Effector memory CD8-positive, alpha-beta T cell (primary cell): ENCODE measurements at regions not wholly inside any gene's neighbourhood (a gene's known extent, or its start where the extent isn't known, plus 50 kb on each side); places are given as distances from the start of the nearest gene placed in this dataset.

ENCODE experiments used
- ATAC-seq: fragments of 150-1000 bp; cut with Tn5 transposase; replicated peaks from 2 replicates; pipeline ENCODE4 v1.10.0; 2021; ENCODE audit warnings: mild to moderate bottlenecking, moderate library complexity
- DNase-seq, 3 experiments: peaks; one replicate each; pipeline ENCODE4 v3.0.0; 2021
- H3K27ac Mint-ChIP-seq, 2 donors: one replicate each; pipeline ENCODE4 v1.8.0; 2022; ENCODE audit warnings: mild to moderate bottlenecking in 2 of 2, mixed read lengths in 2 of 2, moderate library complexity in 2 of 2
- H3K27me3 Mint-ChIP-seq, 2 donors: one replicate each; pipeline ENCODE4 v1.8.0; 2022; ENCODE audit warnings: mixed read lengths in 2 of 2
- H3K36me3 Mint-ChIP-seq: one replicate; pipeline ENCODE4 v1.8.0; 2022; ENCODE audit warnings: mild to moderate bottlenecking, moderate library complexity, mixed read lengths; ENCODE audit not compliant: insufficient read depth
- H3K4me1 Mint-ChIP-seq, 2 donors: one replicate each; pipeline ENCODE4 v1.8.0; 2022; ENCODE audit warnings: low read depth in 2 of 2, mixed read lengths in 2 of 2
- H3K4me3 Mint-ChIP-seq, 2 donors: one replicate each; pipeline ENCODE4 v1.8.0; 2022; ENCODE audit warnings: mild to moderate bottlenecking in 2 of 2, mixed read lengths in 2 of 2, moderate library complexity in 2 of 2
- H3K9me3 Mint-ChIP-seq, 2 donors: one replicate each; pipeline ENCODE4 v1.8.0; 2022; ENCODE audit warnings: mixed read lengths in 2 of 2

DNA sequence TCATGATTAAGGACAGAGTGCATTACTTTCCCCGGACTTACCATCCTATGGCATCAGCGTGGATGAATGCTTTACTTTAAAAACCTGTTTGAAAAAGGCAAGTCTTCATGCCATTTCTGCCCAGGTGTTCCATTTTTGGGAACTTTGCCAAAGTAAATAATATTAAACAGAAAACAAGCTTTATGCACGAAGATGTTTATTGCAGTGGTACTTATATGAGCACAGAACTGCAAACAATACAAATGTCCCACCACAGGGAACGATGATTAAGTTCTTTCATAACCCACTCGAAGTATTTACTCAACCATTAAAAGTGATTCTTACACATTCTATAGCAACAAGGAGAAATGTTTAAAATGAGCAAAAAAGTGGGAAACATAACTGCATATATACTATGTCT lies 109.7 kb upstream of the GDF10 start:
- H3K4me1 Mint-ChIP-seq, result no peaks in the 10 kb centered on the region
- DNase-seq (no peak), ATAC-seq (no peak)
- H3K4me3 Mint-ChIP-seq, result no peak overlapping the region
- H3K27me3 Mint-ChIP-seq, result no peaks in the 10 kb centered on the region
- no peaks in the 10 kb centered on the region for H3K36me3 Mint-ChIP-seq
- H3K9me3 Mint-ChIP-seq, result no peaks in the 10 kb centered on the region
- H3K27ac Mint-ChIP-seq, result no peak overlapping the region

DNA sequence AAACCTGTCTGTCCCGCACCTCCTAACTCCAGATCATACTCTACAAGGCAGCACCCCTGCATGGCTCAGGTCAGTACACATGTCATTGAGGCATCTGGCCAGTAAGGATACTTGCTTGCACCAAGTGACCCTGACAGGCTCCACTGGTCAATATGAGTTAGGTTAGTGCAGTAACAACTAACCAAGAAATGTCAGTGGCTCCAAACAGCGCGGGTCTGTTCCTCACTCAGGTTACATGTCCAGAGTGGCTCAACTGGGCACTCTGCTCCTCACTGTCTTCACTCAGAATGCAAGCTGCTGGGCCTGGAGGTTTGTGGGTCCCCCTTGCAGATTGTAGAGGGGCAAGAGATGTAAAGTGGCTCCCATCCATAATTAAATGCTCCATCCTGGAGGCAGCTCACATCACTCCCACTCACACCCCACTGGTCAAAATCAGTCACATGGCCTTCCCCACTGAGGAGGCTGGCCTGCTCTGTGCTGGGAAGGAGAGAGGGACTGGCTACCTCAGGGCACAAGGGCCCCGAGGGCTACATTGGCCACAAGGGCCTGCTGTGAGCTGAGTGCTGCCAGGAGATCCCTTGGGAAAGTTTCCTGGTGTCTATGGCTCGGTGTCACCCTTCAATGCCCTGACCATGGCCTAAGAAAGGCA lies 109.1 kb upstream of the GDF10 start:
- no peak for DNase-seq
- H3K4me1 Mint-ChIP-seq, result no peaks in the 10 kb centered on the region
- ATAC-seq, result no peak
- no peaks in the 10 kb centered on the region for H3K36me3 Mint-ChIP-seq
- no peak overlapping the region for H3K4me3 Mint-ChIP-seq
- H3K27me3 Mint-ChIP-seq, result no peaks in the 10 kb centered on the region
- no peak overlapping the region for H3K27ac Mint-ChIP-seq
- no peaks in the 10 kb centered on the region for H3K9me3 Mint-ChIP-seq

DNA sequence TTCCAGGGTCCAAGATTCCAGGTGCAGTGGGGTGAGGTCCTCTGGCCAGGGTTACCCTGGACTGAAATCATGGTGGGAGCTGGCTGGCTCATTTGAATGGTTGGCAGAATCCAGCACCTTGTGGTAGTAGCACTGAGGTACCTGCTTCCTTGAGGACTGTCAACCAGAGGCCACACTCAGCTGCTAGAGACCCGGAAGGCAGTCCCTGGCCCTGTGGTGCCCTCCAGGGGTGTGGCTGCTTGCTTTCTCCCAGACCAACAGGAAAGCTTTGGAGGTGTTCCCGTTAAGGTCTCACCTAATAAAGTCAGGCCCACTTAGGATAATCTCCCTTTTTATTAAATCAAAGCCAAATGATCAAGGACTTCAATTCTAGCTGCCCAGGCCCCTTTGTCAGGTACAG lies 107.7 kb upstream of the GDF10 start:
- DNase-seq, result no peak
- no peak overlapping the region for H3K27ac Mint-ChIP-seq
- no peaks in the 10 kb centered on the region for H3K36me3 Mint-ChIP-seq
- H3K4me1 Mint-ChIP-seq, result no peaks in the 10 kb centered on the region
- no peak overlapping the region for H3K4me3 Mint-ChIP-seq
- H3K27me3 Mint-ChIP-seq, result no peaks in the 10 kb centered on the region
- no peaks in the 10 kb centered on the region for H3K9me3 Mint-ChIP-seq
- ATAC-seq, result no peak

DNA sequence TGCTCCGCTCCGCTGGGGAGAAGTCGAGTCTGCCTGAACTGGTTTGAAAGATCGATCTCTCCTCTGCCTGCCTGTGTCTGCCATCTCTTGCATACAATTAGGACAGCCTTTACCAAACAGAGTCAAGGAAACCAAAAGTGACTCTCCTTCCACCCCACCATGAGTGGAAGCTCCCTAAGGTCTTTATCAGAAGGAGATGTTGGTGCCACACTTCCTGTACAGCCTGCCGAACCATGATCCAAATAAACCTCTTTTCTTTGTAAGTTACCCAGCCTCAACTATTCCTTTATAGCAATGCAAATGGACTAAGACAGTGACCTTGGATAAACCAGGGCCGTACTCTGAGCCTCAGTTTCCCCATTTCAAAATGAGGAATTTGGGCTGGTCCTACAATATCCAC lies 106.3 kb upstream of the GDF10 start:
- no peak for DNase-seq
- no peaks in the 10 kb centered on the region for H3K9me3 Mint-ChIP-seq
- H3K27ac Mint-ChIP-seq, result no peak overlapping the region
- H3K4me3 Mint-ChIP-seq, result no peak overlapping the region
- H3K4me1 Mint-ChIP-seq, result no peaks in the 10 kb centered on the region
- ATAC-seq, result no peak
- H3K27me3 Mint-ChIP-seq, result no peaks in the 10 kb centered on the region
- H3K36me3 Mint-ChIP-seq, result no peaks in the 10 kb centered on the region

DNA sequence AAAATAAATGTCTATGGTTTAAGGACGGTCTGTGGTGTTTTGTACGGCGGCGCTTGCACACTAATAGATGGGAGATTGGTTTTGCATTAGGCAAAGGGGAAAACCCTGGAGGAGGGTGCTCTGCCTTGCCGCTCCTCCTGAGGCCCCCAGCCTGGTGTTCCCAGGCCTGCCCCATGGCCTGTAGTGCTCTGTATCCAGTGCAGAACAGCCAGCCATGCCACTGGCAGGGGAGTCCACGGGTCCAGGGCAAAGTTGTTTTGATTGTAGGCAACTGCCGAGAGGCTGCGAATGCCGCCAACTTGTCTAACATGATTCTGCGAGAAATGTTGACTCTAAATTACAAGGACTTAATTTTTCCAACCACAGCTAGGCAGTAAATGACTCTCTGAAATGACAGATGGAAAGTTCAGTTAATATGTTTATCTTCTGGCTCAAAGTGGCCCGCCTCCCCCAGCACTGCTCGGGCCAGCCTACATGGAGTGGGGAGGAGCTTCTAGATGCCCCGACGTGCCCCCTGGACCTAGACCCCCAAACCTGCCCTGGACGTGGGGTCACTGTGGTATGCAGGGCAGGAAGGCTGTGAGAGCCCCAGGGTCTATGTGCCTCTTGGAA lies 104.6 kb upstream of the GDF10 start:
- no peak overlapping the region for H3K4me3 Mint-ChIP-seq
- H3K27ac Mint-ChIP-seq, result no peak overlapping the region
- no peaks in the 10 kb centered on the region for H3K36me3 Mint-ChIP-seq

DNA sequence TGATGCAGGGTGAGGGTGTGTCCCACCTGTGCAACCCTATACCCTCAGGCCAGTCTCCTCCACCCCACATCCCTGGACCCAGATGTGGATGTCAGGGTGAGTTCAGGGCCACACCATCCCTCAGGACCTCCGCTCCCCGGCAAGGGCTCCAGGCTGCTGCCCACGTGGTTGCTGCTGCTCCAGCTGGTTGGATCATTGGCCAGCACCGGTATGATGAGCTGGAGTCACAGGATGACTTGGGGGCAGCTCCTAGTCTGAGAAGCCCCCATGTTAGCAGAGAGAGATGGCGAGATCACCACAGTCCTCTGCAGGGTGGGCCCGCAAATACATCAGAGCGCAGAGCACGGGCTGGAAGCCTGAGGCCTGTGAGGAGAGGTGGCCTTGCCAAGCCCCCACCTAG lies 103.3 kb upstream of the GDF10 start:
- Mint-ChIP-seq H3K9me3 (peaks cover 0 to 3% of the 10 kb centered on the region in 2 donors), H3K36me3 (no peaks in the 10 kb centered on the region), H3K4me3 (no peak overlapping the region), H3K27ac (no peak overlapping the region), H3K27me3 (no peaks in the 10 kb centered on the region), H3K4me1 (no peaks in the 10 kb centered on the region)
- no peak for DNase-seq
- ATAC-seq, result no peak

More for the DNA sequence above, 104.6 kb upstream of the GDF10 start:
- no peak for DNase-seq
- H3K4me1 Mint-ChIP-seq, result no peaks in the 10 kb centered on the region
- no peak for ATAC-seq
- no peaks in the 10 kb centered on the region for H3K27me3 Mint-ChIP-seq
- H3K9me3 Mint-ChIP-seq, result peaks cover 0 to 1% of the 10 kb centered on the region in 2 donors

DNA sequence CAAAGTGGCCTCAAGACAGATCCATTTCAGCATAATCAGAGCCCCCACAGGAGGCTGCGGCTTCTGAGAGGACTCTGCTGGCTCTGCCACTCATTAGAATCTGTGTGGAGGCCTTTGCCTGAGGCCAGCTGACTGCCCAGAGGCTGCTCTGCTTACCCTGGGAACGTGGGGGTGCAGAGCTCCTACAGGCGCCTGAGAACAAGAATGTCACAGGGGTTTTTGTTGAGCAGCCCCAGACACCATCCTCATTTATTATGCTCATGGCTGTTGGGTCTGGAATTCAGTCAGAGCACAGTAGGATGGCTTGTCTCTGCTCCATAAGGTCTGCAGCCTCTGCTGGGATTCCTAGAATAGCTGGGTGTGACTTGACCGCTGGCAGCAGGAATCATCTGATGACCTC lies 101.8 kb upstream of the GDF10 start:
- no peaks in the 10 kb centered on the region for H3K36me3 Mint-ChIP-seq
- no peak overlapping the region for H3K4me3 Mint-ChIP-seq
- H3K4me1 Mint-ChIP-seq, result no peaks in the 10 kb centered on the region
- no peaks in the 10 kb centered on the region for H3K27me3 Mint-ChIP-seq
- H3K9me3 Mint-ChIP-seq, result peaks cover 0 to 3% of the 10 kb centered on the region in 2 donors
- no peak overlapping the region for H3K27ac Mint-ChIP-seq
- ATAC-seq (no peak), DNase-seq (no peak)

DNA sequence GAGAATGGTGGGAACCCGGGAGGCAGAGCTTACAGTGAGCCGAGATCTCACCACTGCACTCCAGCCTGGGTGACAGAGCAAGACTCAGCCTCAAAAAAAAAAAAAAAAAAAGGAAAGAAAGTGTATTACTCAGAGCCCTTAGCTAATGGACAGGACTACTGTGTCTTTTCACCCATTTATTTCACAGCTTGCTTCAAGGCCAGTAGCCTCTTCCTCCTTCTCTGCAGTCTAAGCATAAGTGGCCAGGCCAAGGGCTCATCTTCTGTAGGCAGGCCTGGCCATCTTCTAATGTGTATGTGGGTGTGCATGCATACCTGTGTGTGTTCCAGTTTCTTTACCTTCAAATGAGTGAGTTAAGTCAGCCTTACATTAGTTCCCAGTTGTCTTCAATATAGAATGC lies 94.8 kb upstream of the GDF10 start:
- Mint-ChIP-seq H3K36me3 (no peaks in the 10 kb centered on the region), H3K4me3 (no peak overlapping the region), H3K27ac (peak overlapping the region in 1 of 2 donors; percentile 32), H3K9me3 (peaks cover 0 to 5% of the 10 kb centered on the region in 2 donors), H3K27me3 (no peaks in the 10 kb centered on the region), H3K4me1 (peaks cover 7 to 22% of the 10 kb centered on the region in 2 donors)
- ATAC-seq (no peak), DNase-seq (no peak)

DNA sequence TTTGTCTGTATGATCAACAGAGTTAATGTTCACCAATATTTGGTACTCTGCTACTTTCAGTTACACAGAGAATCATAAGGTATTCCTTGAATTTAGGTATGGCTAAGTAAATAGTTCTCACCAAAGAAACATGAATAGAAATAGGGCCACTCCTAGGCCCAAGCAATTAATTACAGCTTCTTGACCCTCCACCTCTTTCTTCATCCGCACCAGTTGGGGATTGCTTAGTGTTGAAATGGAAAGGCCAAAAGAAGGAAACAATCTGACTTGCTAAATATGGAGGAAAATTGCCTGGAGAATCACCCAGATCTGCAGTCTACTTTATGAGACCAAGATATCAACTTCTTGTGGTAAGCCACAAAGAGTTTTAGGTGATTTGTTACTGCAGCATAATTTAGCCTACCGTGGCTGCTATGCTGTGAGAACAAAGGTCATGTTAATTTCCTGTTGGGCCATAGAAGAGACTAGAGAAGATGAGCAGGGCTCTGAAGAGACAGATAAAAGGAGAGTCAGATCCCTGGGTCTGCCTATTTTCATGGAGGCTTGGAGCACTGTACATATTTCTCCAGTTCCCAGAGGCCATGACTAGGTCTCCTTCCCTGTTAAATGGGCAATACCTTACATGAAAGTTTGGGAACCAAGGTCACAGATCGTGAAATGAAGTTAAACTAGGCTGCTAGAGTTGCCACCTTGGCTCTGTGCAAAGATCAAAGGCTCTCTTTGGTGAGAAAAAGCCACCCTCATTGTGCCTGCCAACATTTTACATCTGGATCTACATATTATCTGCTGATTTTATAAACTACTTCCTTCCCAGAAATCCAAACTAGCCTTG lies 93.3 kb upstream of the GDF10 start:
- peak overlapping the region; percentile 36 to 63 for H3K4me3 Mint-ChIP-seq
- no peaks in the 10 kb centered on the region for H3K27me3 Mint-ChIP-seq
- H3K9me3 Mint-ChIP-seq, result peaks cover 0 to 2% of the 10 kb centered on the region in 2 donors
- peak overlapping the region in 1 of 2 donors; percentile 47 for H3K27ac Mint-ChIP-seq
- DNase-seq (peak in 1 of 3 experiments; percentile 8), ATAC-seq (peak; percentile 71)
- H3K36me3 Mint-ChIP-seq, result no peaks in the 10 kb centered on the region
- H3K4me1 Mint-ChIP-seq, result peaks cover 7 to 22% of the 10 kb centered on the region in 2 donors

DNA sequence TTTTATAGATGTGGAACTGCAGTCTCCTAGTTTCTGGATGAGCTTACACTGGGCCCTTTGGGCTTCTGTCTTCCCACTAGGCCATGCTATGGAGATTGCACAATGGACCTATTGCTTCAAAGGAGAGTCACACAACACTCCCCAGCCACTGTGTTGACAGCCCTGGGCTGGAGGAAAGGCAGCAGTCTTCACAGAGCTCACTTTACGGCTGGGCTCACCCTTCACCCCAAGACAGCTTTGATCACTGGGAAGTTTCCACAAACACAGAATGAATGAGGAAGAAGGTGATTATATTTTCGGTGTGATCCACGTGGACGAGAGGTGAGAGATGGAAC lies 92.7 kb upstream of the GDF10 start:
- no peaks in the 10 kb centered on the region for H3K36me3 Mint-ChIP-seq
- DNase-seq (no peak), ATAC-seq (no peak)
- no peaks in the 10 kb centered on the region for H3K27me3 Mint-ChIP-seq
- peaks cover 7 to 22% of the 10 kb centered on the region in 2 donors for H3K4me1 Mint-ChIP-seq
- H3K4me3 Mint-ChIP-seq, result peak overlapping the region; percentile 3 to 63
- H3K9me3 Mint-ChIP-seq, result peaks cover 0 to 2% of the 10 kb centered on the region in 2 donors
- peak overlapping the region in 1 of 2 donors; percentile 47 for H3K27ac Mint-ChIP-seq

DNA sequence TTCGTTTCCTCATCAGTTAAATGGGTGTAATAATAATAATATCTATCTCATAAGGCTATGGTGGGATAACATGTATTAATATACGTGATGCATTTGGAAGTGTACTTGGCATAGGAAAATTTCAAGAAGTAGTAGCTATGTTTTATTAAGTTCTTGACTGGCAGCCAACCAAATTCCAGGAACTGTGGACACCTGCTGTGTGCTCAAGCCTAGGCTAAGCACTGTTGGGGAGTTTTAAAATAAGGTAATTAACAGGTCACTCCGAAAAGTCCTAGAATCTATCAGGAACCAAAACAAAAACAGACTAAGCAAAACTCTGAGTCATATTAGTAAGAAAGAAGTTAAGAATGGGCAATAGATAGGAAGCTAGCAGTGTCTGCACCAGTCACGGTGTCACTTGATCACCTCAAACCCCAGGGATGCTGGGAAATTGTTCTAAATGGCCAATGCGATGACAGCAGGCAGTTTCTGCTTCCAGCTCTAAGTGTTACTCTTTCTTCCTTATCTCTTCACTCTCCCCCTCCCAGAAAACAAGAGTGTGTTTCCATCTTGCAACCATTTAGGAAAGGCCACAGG lies 92.0 kb upstream of the GDF10 start:
- DNase-seq (no peak), ATAC-seq (no peak)
- Mint-ChIP-seq H3K4me1 (peaks cover 7 to 22% of the 10 kb centered on the region in 2 donors), H3K27me3 (no peaks in the 10 kb centered on the region), H3K4me3 (peak overlapping the region in 1 of 2 donors; percentile 63), H3K9me3 (peaks cover 0 to 2% of the 10 kb centered on the region in 2 donors), H3K27ac (no peak overlapping the region), H3K36me3 (no peaks in the 10 kb centered on the region)

DNA sequence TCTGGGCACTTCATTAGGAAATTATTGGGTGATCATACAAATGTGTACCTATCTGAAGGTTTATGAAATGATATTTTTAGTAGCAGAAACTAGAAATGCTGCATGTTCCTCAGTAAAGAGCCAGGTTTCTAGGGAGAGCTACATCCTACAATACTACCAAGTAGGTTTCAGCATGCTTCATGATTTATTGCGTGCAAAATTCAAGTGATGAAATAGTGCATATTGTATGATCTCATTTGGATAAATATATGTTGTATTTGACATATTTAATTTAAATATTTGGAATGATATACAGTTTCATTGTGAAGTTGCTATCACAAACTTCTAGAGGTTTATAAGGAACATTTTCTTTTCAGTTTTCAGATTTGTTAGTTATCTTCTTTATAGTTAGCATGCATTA lies 90.5 kb upstream of the GDF10 start:
- ATAC-seq (no peak), DNase-seq (no peak)
- H3K27me3 Mint-ChIP-seq, result no peaks in the 10 kb centered on the region
- no peak overlapping the region for H3K4me3 Mint-ChIP-seq
- H3K27ac Mint-ChIP-seq, result peak overlapping the region in 1 of 2 donors; percentile 80
- peaks cover 7 to 22% of the 10 kb centered on the region in 2 donors for H3K4me1 Mint-ChIP-seq
- H3K9me3 Mint-ChIP-seq, result peaks cover 0 to 2% of the 10 kb centered on the region in 2 donors
- no peaks in the 10 kb centered on the region for H3K36me3 Mint-ChIP-seq

DNA sequence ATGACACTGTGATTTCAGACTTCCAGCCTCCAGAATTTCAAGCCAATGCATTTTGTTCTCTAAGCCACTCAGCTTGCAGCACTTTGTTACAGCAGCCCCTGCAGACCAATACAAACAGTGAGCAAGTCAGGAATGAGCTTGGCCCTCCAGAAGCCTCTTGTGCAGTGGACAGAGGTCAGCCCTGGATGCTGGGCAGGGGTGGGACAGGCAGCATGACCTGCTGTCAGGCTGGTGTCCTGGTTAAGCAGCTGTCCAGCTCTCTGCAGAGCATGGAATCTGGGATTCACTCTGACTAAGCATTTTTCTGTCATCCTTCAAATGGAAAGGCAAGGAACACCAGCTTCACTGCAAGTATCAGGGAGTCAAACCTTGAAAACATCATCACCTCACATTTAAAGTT lies 85.5 kb upstream of the GDF10 start:
- H3K36me3 Mint-ChIP-seq, result no peaks in the 10 kb centered on the region
- no peak for DNase-seq
- no peak overlapping the region for H3K27ac Mint-ChIP-seq
- no peaks in the 10 kb centered on the region for H3K4me1 Mint-ChIP-seq
- H3K9me3 Mint-ChIP-seq, result no peaks in the 10 kb centered on the region
- H3K4me3 Mint-ChIP-seq, result no peak overlapping the region
- ATAC-seq, result no peak
- no peaks in the 10 kb centered on the region for H3K27me3 Mint-ChIP-seq
